ENCODE measurements at regions not wholly inside any gene's neighbourhood (a gene's known extent, or its start where the extent isn't known, plus 50 kb on each side); places are given as distances from the start of the nearest gene placed in this dataset.

DNA sequence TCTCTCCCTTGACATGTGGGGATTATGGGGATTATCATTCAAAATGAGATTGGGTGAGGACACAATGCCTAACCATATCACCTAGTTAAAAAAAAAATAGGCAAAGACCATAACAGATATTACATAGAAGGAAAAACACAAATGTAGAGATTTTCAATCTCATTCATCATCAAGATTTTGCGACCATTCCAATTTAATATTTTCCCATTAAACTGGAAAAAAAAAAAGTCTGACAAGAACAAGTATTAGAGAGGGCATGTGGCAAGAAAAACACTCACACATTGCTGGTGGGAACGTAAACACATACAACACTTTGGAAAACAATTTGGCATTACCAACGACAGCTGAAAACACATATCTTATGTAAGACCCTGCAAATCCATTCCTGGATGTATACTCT lies 71.0 kb upstream of the MYCN start:
- TF ChIP-seq, protein P1, sequence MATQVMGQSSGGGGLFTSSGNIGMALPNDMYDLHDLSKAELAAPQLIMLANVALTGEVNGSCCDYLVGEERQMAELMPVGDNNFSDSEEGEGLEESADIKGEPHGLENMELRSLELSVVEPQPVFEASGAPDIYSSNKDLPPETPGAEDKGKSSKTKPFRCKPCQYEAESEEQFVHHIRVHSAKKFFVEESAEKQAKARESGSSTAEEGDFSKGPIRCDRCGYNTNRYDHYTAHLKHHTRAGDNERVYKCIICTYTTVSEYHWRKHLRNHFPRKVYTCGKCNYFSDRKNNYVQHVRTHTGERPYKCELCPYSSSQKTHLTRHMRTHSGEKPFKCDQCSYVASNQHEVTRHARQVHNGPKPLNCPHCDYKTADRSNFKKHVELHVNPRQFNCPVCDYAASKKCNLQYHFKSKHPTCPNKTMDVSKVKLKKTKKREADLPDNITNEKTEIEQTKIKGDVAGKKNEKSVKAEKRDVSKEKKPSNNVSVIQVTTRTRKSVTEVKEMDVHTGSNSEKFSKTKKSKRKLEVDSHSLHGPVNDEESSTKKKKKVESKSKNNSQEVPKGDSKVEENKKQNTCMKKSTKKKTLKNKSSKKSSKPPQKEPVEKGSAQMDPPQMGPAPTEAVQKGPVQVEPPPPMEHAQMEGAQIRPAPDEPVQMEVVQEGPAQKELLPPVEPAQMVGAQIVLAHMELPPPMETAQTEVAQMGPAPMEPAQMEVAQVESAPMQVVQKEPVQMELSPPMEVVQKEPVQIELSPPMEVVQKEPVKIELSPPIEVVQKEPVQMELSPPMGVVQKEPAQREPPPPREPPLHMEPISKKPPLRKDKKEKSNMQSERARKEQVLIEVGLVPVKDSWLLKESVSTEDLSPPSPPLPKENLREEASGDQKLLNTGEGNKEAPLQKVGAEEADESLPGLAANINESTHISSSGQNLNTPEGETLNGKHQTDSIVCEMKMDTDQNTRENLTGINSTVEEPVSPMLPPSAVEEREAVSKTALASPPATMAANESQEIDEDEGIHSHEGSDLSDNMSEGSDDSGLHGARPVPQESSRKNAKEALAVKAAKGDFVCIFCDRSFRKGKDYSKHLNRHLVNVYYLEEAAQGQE (IDR thresholded peaks at IDR 0.05; ENCODE audit: insufficient read depth in 1 of 2, low read depth in 2 of 2, low read length in 2 of 2) = no peak
- no peak for TF ChIP-seq TAF1 (IDR thresholded peaks at IDR 0.05; ENCODE audit: borderline replicate concordance, insufficient read depth, low read length)
- no peak for TF ChIP-seq POLR2AphosphoS5 (IDR thresholded peaks at IDR 0.05; ENCODE audit: low read depth, low read length)
